PC-3 (cell line): ENCODE measurements at regions not wholly inside any gene's neighbourhood (a gene's known extent, or its start where the extent isn't known, plus 50 kb on each side); places are given as distances from the start of the nearest gene placed in this dataset.

ENCODE experiments used
- ATAC-seq: fragments of 200-7000 bp; cut with Tn5 transposase; 2 replicates; pipeline ENCODE4 v1.9.1; 2020; ENCODE audit warnings: mild to moderate bottlenecking, moderate library complexity
- BruUV-seq: library from RNA; stranded (reverse); fragments of 400-500 nt; replicated peaks from 2 replicates; lab custom pipeline; 2021; lab: Mats Ljungman, UMichigan
- CTCF ChIA-PET: fragments of 300-600 bp; sonication (Branson Sonifier 250); formaldehyde crosslinking; loops from one replicate; lab custom pipeline; 2022; ENCODE audit warnings: antibody characterized with exemption; lab: Charles Lee
- POLR2A ChIA-PET: fragments of 300-600 bp; sonication (Branson Sonifier 250); formaldehyde crosslinking; loops from one replicate; lab custom pipeline; 2022; ENCODE audit warnings: antibody characterized with exemption; ENCODE audit not compliant: unreplicated experiment; lab: Charles Lee
- DNase-seq: peaks from one replicate; pipeline ENCODE4 v3.0.0-alpha.2; 2015
- H2AFZ ChIP-seq: fragments of 300-600 bp; sonication (generic); 2 replicates; pipeline ENCODE4 v1.6.0; 2016; ENCODE audit warnings: antibody characterized with exemption, low read length
- H3F3A ChIP-seq: fragments of 300-600 bp; sonication (generic); one replicate; pipeline ENCODE4 v1.6.0; 2017; ENCODE audit warnings: antibody characterized with exemption, low read length, control low read depth, mild to moderate bottlenecking; ENCODE audit not compliant: unreplicated experiment
- H3K27ac ChIP-seq: fragments of 300-600 bp; sonication (generic); 2 replicates; pipeline ENCODE4 v1.5.1; 2016; ENCODE audit warnings: mild to moderate bottlenecking, low read length
- H3K27me3 ChIP-seq: fragments of 300-600 bp; sonication (generic); 2 replicates; pipeline ENCODE4 v1.6.1; 2016; ENCODE audit warnings: low read length, mixed read lengths
- H3K36me3 ChIP-seq: fragments of 300-600 bp; sonication (generic); 2 replicates; pipeline ENCODE4 v1.6.1; 2016; ENCODE audit warnings: low read depth, mixed run types, low read length, mixed read lengths
- H3K4me1 ChIP-seq: fragments of 300-600 bp; sonication (generic); 2 replicates; pipeline ENCODE4 v1.5.1; 2016; ENCODE audit warnings: low read length; ENCODE audit not compliant: insufficient read depth
- H3K4me2 ChIP-seq: fragments of 300-600 bp; sonication (generic); 2 replicates; pipeline ENCODE4 v1.6.0; 2016; ENCODE audit warnings: low read length
- H3K4me3 ChIP-seq: fragments of 300-600 bp; sonication (generic); 2 replicates; pipeline ENCODE4 v1.5.1; 2016; ENCODE audit warnings: mild to moderate bottlenecking, low read length, mixed read lengths
- H3K79me2 ChIP-seq: fragments of 300-600 bp; sonication (generic); 2 replicates; pipeline ENCODE4 v1.6.1; 2017; ENCODE audit warnings: low read length, mixed read lengths
- H3K9ac ChIP-seq: fragments of 300-600 bp; sonication (generic); 2 replicates; pipeline ENCODE4 v1.6.0; 2016; ENCODE audit warnings: mild to moderate bottlenecking, low read length
- H3K9me2 ChIP-seq: fragments of 300-600 bp; sonication (generic); replicated peaks from 2 replicates; pipeline ENCODE4 v1.6.1; 2016; ENCODE audit warnings: mixed run types, low read length, mixed read lengths
- H3K9me3 ChIP-seq: fragments of 300-600 bp; sonication (generic); 2 replicates; pipeline ENCODE4 v1.6.1; 2016; ENCODE audit warnings: low read length, mixed read lengths
- H4K20me1 ChIP-seq: fragments of 300-600 bp; sonication (generic); 2 replicates; pipeline ENCODE4 v1.6.1; 2016; ENCODE audit warnings: low read length, mixed read lengths
- CTCF ChIP-seq: fragments of 300-600 bp; sonication (generic); conservative IDR thresholded peaks from 2 replicates; pipeline ENCODE4 v1.5.1; 2017; ENCODE audit warnings: antibody characterized with exemption, low read depth, mild to moderate bottlenecking, low read length
- EZH2 ChIP-seq: fragments of 300-600 bp; sonication (generic); IDR thresholded peaks from one replicate; pipeline ENCODE4 v1.6.1; 2017; ENCODE audit warnings: antibody characterized with exemption, mild to moderate bottlenecking, low read length; ENCODE audit not compliant: unreplicated experiment
- EZH2phosphoT487 ChIP-seq: fragments of 300-600 bp; sonication (generic); IDR thresholded peaks from 2 replicates; pipeline ENCODE4 v1.6.1; 2018; ENCODE audit warnings: mild to moderate bottlenecking, antibody characterized with exemption, low read length, borderline replicate concordance
- intact Hi-C: fragments of 100-400 bp; cut with micrococcal nuclease; formaldehyde crosslinking; loops from 2 replicates; pipeline ENCODE4 v1.9.0; 2023

- BruUV-seq = no TSS peak
- TF ChIP-seq EZH2phosphoT487 (no peak), EZH2 (no peak), CTCF (no peak)
Observed at GRCh38 chr2:3927031-3927430, 223.7 kb downstream of the DCDC2C start.

GRCh38 chr2:3929374-3929773 is 226.0 kb downstream of the DCDC2C start:
- Histone ChIP-seq H3K36me3 (no peaks in the 10 kb centered on the region), H3K27ac (no peak overlapping the region), H3F3A (no peaks in the 10 kb centered on the region), H3K9me2 (no peaks in the 10 kb centered on the region), H3K4me2 (no peak overlapping the region), H3K4me1 (no peaks in the 10 kb centered on the region), H4K20me1 (no peaks in the 10 kb centered on the region), H3K9me3 (no peaks in the 10 kb centered on the region), H3K9ac (no peak overlapping the region), H3K27me3 (no peaks in the 10 kb centered on the region), H2AFZ (no peak overlapping the region), H3K4me3 (no peak overlapping the region), H3K79me2 (no peaks in the 10 kb centered on the region)
- ChIA-PET POLR2A (no interaction called here), CTCF (no interaction called here)
- no TSS peak for BruUV-seq
- DNase-seq (no peak), ATAC-seq (no peak)
- intact Hi-C loops = no loop called here
- TF ChIP-seq EZH2 (no peak), EZH2phosphoT487 (no peak)

More at GRCh38 chr2:3927031-3927430, 223.7 kb downstream of the DCDC2C start:
- Histone ChIP-seq H3K9me3 (no peaks in the 10 kb centered on the region), H3K4me2 (no peak overlapping the region), H3F3A (no peaks in the 10 kb centered on the region), H3K79me2 (no peaks in the 10 kb centered on the region), H3K4me1 (no peaks in the 10 kb centered on the region), H3K27ac (no peak overlapping the region), H3K9me2 (no peaks in the 10 kb centered on the region), H3K36me3 (no peaks in the 10 kb centered on the region), H3K27me3 (peaks cover 10% of the 10 kb centered on the region; the same call in 1 of the 2 replicates), H2AFZ (no peak overlapping the region), H3K4me3 (no peak overlapping the region), H3K9ac (no peak overlapping the region), H4K20me1 (no peaks in the 10 kb centered on the region)
- intact Hi-C loops = no loop called here
- CTCF ChIA-PET = no interaction called here
- no peak for DNase-seq
- no peak for ATAC-seq
- POLR2A ChIA-PET = no interaction called here

DNA sequence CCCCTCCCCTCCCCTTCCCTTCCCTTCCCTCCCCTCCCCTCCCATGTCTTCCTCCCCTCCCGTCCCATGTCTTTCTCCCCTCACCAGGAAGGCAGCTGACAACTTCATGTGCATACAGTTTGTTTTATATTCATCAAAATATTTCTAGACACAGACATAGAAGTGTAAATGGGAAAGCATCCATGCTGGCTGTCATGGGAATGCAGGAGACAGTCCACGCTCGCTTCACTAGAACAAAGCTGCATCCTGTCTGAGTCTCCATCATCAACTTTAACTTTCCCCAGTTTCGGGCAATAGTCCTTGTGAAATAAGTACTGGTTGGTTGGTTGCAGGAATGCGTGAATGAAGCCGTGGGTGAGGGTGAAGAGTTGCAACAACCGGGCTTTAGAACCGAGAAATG is 226.9 kb downstream of the DCDC2C start:
- Histone ChIP-seq H3F3A (no peaks in the 10 kb centered on the region), H3K9me2 (no peaks in the 10 kb centered on the region), H3K4me1 (no peaks in the 10 kb centered on the region), H2AFZ (no peak overlapping the region), H3K79me2 (no peaks in the 10 kb centered on the region), H3K4me2 (no peak overlapping the region), H3K27ac (no peak overlapping the region), H3K27me3 (no peaks in the 10 kb centered on the region), H3K4me3 (no peak overlapping the region), H4K20me1 (no peaks in the 10 kb centered on the region), H3K9me3 (no peaks in the 10 kb centered on the region), H3K9ac (no peak overlapping the region), H3K36me3 (no peaks in the 10 kb centered on the region)
- ATAC-seq = no peak
- ChIA-PET POLR2A (no interaction called here), CTCF (no interaction called here)
- no TSS peak for BruUV-seq
- TF ChIP-seq CTCF (no peak), EZH2 (no peak)
- intact Hi-C loops = no loop called here
- DNase-seq = no peak
